Fibroblast of lung (primary cell): ENCODE measurements at regions not wholly inside any gene's neighbourhood (a gene's known extent, or its start where the extent isn't known, plus 50 kb on each side); places are given as distances from the start of the nearest gene placed in this dataset.
A peak's percentile ranks its signal among the peaks of the same experiment; 100 is the strongest.

Experiments used
- DNase-seq, 2 donors: peaks; one replicate each; pipeline versions ENCODE4 v3.0.0 to v3.0.0-alpha.2; 2010; ENCODE audit warnings: low read depth in 2 of 2
- H2AFZ ChIP-seq: 2 replicates; pipeline ENCODE4 v1.5.1; 2012; ENCODE audit warnings: low read length, control low read depth, inconsistent platforms
- H3K27ac ChIP-seq: 2 replicates; pipeline ENCODE4 v1.5.1; 2011; ENCODE audit warnings: low read length, control low read depth; ENCODE audit not compliant: insufficient read depth
- H3K27me3 ChIP-seq: 2 replicates; pipeline ENCODE4 v1.5.1; 2011; ENCODE audit warnings: mild to moderate bottlenecking, low read length; ENCODE audit not compliant: control insufficient read depth, insufficient read depth
- H3K36me3 ChIP-seq: 2 replicates; pipeline ENCODE4 v1.5.1; 2011; ENCODE audit warnings: low read length; ENCODE audit not compliant: control insufficient read depth, insufficient read depth
- H3K4me1 ChIP-seq: 2 replicates; pipeline ENCODE4 v1.5.1; 2011; ENCODE audit warnings: low read length; ENCODE audit not compliant: control insufficient read depth, insufficient read depth; ENCODE audit errors: extremely low read depth
- H3K4me2 ChIP-seq: 2 replicates; pipeline ENCODE4 v1.5.1; 2011; ENCODE audit warnings: low read length, control low read depth; ENCODE audit not compliant: insufficient read depth; ENCODE audit errors: extremely low read depth
- H3K4me3 ChIP-seq, 4 experiments: fragments of 200-600 bp in 1 of 4; sonication (generic) in 1 of 4; replicated peaks in 1 of 4; 2 replicates each; pipeline ENCODE4 v1.5.1; 2011 to 2016; ENCODE audit warnings: low read length in 4 of 4, low read depth in 3 of 4, mild to moderate bottlenecking in 3 of 4, control low read depth in 2 of 4, inconsistent platforms in 1 of 4, mixed read lengths in 1 of 4; ENCODE audit not compliant: insufficient read depth in 1 of 4; ENCODE audit errors: control extremely low read depth in 1 of 4
- H3K79me2 ChIP-seq: 2 replicates; pipeline ENCODE4 v1.5.1; 2012; ENCODE audit warnings: mild to moderate bottlenecking, low read length, inconsistent platforms; ENCODE audit not compliant: control insufficient read depth, insufficient read depth
- H3K9ac ChIP-seq: 2 replicates; pipeline ENCODE4 v1.5.1; 2011; ENCODE audit warnings: mild to moderate bottlenecking, low read length, control low read depth; ENCODE audit not compliant: insufficient read depth
- H3K9me3 ChIP-seq: 2 replicates; pipeline ENCODE4 v1.5.1; 2012; ENCODE audit warnings: low read depth, low read length; ENCODE audit not compliant: control insufficient read depth, insufficient read depth
- H4K20me1 ChIP-seq: 2 replicates; pipeline ENCODE4 v1.5.1; 2011; ENCODE audit warnings: low read length; ENCODE audit not compliant: control insufficient read depth, insufficient read depth; ENCODE audit errors: extremely low read depth
- EZH2 ChIP-seq: IDR thresholded peaks from 2 replicates; pipeline ENCODE4 v1.5.1; 2012; ENCODE audit warnings: low read length, control low read depth, mild to moderate bottlenecking; ENCODE audit errors: missing control alignments
- TF ChIP-seq, protein P1 (sequence below), 2 donors: IDR thresholded peaks in 1 of 2; conservative IDR thresholded peaks in 1 of 2; 1 replicate in 1 of 2; 2 replicates in 1 of 2; pipeline ENCODE4 v1.5.1; 2011 to 2012; ENCODE audit warnings: low read length in 2 of 2, control low read depth in 1 of 2, inconsistent platforms in 1 of 2, low read depth in 1 of 2, mild to moderate bottlenecking in 1 of 2

DNA sequence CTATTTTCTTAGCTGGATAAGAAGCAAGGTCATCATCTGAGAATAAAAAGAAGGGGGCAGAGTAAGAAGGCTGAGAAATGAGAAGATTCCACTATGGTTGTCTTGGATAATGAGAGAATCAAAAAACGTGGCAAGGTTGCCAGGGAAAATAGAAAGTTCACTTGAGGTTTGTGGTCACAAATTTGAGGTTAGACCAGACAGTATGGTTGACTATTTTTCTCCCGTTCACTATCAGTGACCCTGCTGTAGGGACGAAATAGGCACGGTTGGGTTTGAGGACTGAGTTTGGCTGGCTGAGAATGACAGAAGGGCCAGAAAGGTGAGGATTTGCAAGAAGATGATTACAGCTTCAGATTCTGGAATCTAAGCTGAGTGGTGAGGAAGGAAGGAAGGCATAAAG, 266.0 kb upstream of the ZNF462 start:
- no peaks in the 10 kb centered on the region for H4K20me1 ChIP-seq
- H3K4me2 ChIP-seq: no peak overlapping the region
- no peaks in the 10 kb centered on the region for H3K4me1 ChIP-seq
- no peak overlapping the region for H3K4me3 ChIP-seq
- peak in 1 of 2 donors; percentile 34 for DNase-seq
- no peaks in the 10 kb centered on the region for H3K27me3 ChIP-seq
- TF ChIP-seq, protein P1, sequence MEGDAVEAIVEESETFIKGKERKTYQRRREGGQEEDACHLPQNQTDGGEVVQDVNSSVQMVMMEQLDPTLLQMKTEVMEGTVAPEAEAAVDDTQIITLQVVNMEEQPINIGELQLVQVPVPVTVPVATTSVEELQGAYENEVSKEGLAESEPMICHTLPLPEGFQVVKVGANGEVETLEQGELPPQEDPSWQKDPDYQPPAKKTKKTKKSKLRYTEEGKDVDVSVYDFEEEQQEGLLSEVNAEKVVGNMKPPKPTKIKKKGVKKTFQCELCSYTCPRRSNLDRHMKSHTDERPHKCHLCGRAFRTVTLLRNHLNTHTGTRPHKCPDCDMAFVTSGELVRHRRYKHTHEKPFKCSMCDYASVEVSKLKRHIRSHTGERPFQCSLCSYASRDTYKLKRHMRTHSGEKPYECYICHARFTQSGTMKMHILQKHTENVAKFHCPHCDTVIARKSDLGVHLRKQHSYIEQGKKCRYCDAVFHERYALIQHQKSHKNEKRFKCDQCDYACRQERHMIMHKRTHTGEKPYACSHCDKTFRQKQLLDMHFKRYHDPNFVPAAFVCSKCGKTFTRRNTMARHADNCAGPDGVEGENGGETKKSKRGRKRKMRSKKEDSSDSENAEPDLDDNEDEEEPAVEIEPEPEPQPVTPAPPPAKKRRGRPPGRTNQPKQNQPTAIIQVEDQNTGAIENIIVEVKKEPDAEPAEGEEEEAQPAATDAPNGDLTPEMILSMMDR (conservative IDR thresholded peaks at IDR 0.05 in 1 of 2, IDR thresholded peaks at IDR 0.05 in 1 of 2; ENCODE audit: low read depth in 1 of 2, low read length in 2 of 2): no peak
- no peak for TF ChIP-seq EZH2
- no peak overlapping the region for H2AFZ ChIP-seq
- no peaks in the 10 kb centered on the region for H3K79me2 ChIP-seq
- no peak overlapping the region for H3K9ac ChIP-seq
- no peaks in the 10 kb centered on the region for H3K9me3 ChIP-seq
- no peaks in the 10 kb centered on the region for H3K36me3 ChIP-seq
- H3K27ac ChIP-seq: no peak overlapping the region

DNA sequence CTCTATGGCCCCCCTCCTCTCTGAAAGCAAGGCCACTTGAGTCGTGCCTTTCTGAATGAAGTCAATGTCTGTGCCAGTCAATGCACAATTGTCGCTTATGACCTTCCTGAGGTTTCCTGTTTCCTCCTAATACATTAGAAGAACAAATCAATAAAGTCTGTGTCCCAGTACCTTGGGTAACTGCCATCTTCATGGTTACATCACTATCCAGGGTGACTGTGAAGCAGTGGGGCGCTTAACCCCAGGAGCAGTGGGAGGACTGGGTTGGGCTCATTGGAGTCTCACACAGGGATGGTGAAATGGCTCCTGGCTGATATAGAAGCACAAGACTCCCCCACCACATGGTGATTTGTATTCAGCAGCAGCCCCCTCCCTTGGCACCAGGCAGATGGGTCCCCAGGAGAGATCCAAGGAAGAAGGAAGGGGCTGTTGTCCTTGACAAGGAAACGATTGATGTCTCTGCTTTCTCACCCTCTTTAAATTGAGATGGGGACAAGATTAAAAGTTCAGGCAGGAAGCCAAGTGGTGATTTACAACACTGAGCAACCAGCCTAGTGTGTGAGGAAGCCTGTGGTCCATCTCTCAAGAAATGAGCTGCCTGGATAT, 261.9 kb upstream of the ZNF462 start:
- no peak for DNase-seq
- H2AFZ ChIP-seq: no peak overlapping the region
- H4K20me1 ChIP-seq: no peaks in the 10 kb centered on the region
- H3K4me1 ChIP-seq: no peaks in the 10 kb centered on the region
- H3K4me3 ChIP-seq: no peak overlapping the region
- H3K9ac ChIP-seq: no peak overlapping the region
- H3K27me3 ChIP-seq: no peaks in the 10 kb centered on the region
- H3K4me2 ChIP-seq: no peak overlapping the region
- no peak overlapping the region for H3K27ac ChIP-seq
- no peaks in the 10 kb centered on the region for H3K9me3 ChIP-seq
- no peaks in the 10 kb centered on the region for H3K36me3 ChIP-seq
- no peaks in the 10 kb centered on the region for H3K79me2 ChIP-seq
- TF ChIP-seq EZH2: no peak
- TF ChIP-seq, protein P1 (conservative IDR thresholded peaks at IDR 0.05 in 1 of 2, IDR thresholded peaks at IDR 0.05 in 1 of 2; ENCODE audit: low read depth in 1 of 2, low read length in 2 of 2): no peak

DNA sequence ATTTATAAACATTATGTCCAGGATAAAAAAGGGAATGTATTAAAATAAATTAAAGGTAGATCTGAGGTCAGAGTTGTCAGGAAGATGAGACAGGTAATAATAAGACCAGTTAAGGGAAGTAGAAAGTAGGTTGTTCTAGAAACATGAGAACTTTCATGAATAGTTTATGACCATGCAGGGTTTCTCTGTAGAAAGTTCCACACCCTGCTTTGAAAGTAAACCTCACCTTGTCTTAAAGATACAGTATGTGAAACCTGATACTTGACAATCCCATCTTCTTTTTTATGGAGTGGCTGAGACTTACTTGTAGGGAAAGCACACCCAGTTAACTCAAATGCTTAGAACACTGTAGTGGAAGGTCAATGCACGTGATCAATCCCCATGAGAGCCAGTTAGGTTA, 260.6 kb upstream of the ZNF462 start:
- TF ChIP-seq, protein P1 (conservative IDR thresholded peaks at IDR 0.05 in 1 of 2, IDR thresholded peaks at IDR 0.05 in 1 of 2; ENCODE audit: low read depth in 1 of 2, low read length in 2 of 2): no peak
- no peak for TF ChIP-seq EZH2
- Histone ChIP-seq H3K36me3 (no peaks in the 10 kb centered on the region), H3K27me3 (no peaks in the 10 kb centered on the region), H3K9me3 (no peaks in the 10 kb centered on the region), H3K4me1 (no peaks in the 10 kb centered on the region), H4K20me1 (no peaks in the 10 kb centered on the region), H3K79me2 (no peaks in the 10 kb centered on the region), H3K9ac (no peak overlapping the region), H3K4me2 (no peak overlapping the region), H2AFZ (no peak overlapping the region), H3K4me3 (no peak overlapping the region), H3K27ac (no peak overlapping the region)
- DNase-seq: no peak
